Ureter (tissue), 1 donor: ENCODE measurements at regions not wholly inside any gene's neighbourhood (a gene's known extent, or its start where the extent isn't known, plus 50 kb on each side); places are given as distances from the start of the nearest gene placed in this dataset.
A peak's percentile ranks its signal among the peaks of the same experiment; 100 is the strongest.
"Not testable (repeated sequence)": the region's sequence is repeated elsewhere in the genome, so short reads cannot be mapped to it uniquely, and the experiment has no call there.

ENCODE experiments used
- DNase-seq: peaks from one replicate; pipeline ENCODE4 v3.0.0-alpha.2; 2020; ENCODE audit warnings: low spot score
- donor health status: DM: yes; HTN: yes; CAD: no.

- DNase-seq, result no peak
These were observed 1064.0 kb upstream of the SEMA6A start for GRCh38 chr5:117638581-117638980.

DNA sequence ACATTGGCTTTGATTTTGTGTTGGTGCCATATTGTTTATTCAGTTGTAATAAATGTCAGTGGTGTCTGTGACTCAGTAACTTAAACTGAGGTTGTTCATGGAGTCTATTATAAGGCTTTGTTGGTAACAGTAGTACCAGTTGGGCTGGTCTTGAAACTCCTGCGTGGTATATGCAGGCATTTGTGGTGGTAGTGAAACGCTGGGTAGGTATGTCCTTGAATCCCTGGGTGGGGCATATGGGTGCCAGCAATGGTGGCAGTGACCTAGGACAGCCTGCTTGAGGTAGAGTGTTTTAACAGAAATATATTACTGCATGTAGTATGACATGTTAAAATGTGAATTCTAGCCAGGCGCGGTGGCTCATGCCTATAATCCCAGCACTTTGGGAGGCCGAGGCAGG lies 1058.5 kb upstream of the SEMA6A start:
- DNase-seq, result no peak

DNA sequence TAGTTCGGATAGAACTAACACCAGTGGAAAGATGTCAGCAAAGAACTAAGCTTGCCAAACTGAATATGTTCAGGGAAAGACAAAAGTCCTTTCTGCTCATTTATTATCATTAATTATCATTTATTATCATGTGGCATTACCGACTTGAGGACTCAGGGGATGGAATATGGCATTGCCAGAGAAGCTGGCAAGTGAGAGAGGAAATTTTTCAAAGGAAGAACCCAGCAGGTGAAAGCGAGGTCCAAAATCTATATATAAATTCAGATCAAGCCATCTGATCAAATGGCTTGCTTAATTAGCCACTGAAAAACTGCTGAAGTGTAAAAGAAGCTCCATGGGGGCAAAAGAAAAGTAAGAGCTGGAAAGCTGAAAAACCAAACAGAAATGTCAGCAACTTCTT lies 1049.6 kb upstream of the SEMA6A start:
- no peak for DNase-seq

GRCh38 chr5:117623042-117623805 lies 1048.6 kb upstream of the SEMA6A start:
- DNase-seq, result no peak

GRCh38 chr5:117621921-117622320 lies 1047.3 kb upstream of the SEMA6A start:
- DNase-seq, result no peak

DNA sequence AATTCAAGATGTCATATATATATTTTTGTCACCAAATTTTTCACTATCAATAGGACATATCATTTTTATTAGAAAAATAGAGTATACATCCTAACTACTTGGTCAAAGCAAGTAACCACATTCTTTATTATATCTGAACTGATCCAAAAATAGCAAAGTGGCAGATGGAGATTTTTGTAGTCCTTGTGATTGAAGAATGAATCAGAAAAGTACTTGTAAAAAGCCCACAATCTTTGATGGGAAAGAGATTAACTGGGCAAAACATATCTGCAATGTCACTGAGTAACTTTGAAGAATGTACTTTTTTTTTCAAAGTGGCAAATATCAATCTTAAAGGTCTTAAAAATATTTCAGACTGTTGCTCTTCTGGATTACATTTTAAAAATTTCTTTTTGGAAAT lies 1040.6 kb upstream of the SEMA6A start:
- no peak for DNase-seq

- no peak for DNase-seq
These were observed 1039.8 kb upstream of the SEMA6A start for GRCh38 chr5:117614408-117614807.

DNA sequence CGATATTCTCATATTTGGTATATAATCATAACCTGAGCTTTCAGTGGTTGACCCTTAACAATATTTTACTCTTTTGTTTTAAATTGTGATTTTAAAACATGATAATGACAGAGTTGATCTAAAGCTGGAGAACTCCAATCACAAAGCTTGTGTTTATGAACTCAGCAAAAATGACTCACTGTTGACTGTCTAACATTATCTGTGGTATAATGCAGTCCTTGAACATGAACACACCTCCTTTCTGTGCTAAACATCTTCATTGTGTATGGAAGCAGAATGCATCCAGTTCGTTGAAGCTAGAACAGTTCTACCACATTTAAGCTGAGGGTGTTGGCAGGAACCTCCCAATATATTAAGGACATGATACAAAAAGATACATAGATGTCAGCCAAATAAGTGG lies 1030.2 kb upstream of the SEMA6A start:
- DNase-seq, result no peak

DNA sequence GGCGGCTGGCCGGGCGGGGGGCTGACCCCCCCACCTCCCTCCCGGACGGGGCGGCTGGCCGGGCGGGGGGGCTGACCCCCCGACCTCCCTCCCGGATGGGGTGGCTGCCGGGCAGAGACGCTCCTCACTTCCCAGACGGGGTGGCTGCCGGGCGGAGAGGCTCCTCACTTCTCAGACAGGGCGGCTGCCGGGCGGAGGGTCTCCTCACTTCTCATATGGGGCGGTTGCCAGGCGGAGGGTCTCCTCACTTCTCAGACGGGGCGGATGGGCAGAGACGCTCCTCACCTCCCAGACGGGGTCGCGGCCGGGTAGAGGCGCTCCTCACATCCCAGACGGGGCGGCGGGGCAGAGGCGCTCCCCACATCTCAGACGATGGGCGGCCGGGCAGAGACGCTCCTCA lies 1025.2 kb upstream of the SEMA6A start:
- DNase-seq, result not testable (repeated sequence)

- peak; percentile 43 for DNase-seq
These were observed 1019.5 kb upstream of the SEMA6A start for GRCh38 chr5:117594166-117594565.

DNA sequence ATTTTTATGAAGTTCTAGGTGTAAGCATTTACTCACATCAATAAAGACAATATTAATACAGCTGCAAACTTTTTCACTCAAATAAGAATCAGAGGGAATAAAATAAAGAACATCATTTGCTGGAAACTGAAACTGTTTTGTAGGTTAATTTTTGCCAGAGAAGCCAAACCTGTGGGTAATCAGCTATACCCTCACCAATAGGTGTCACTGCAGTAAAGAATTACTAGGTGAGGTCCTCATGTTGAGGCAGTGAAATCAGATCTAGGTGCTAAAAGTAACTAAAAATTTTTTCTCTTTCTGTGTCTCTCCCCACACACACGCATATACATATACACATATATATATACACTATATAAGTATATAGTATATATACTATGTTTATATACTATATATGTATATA lies 1016.3 kb upstream of the SEMA6A start:
- no peak for DNase-seq

DNA sequence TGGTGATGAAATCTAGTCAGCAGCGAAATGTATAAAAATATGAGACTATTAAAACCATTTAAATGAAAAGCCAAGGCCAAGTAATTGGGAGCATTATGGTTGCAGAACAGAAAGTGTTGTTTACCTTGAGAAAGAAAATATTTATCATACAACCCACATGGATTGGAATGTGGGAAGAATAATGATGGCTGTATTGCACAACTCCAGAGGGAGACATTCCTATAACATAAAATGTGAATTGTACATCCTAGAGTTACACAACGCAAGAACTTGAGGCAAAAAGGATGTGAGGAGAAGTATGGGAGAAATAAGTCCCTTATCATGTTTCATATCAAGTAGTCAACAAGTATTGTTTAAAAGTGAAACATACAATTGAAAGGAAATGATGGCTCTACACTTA lies 1014.0 kb upstream of the SEMA6A start:
- DNase-seq, result no peak

DNA sequence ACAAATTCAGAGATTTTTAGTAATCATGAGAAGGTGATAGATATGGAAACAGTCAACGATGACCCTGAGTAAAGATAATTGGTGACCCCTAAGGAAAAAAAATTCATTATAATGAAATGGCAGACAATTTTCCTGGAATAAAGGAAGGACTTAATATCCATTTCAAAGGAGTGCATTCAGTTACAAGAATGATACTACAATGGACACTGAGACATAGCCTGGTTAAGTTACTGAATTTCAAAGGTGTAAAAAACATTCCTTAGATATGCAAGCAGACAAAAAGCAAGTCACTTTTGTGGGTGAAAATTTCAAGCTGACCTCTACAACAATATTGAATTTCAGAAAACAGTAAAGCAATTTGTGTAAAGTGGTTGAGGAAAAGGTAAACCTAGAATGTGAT lies 1012.5 kb upstream of the SEMA6A start:
- no peak for DNase-seq

GRCh38 chr5:117568622-117569021 lies 994.0 kb upstream of the SEMA6A start:
- no peak for DNase-seq

- no peak for DNase-seq
These were observed 993.5 kb upstream of the SEMA6A start for GRCh38 chr5:117568126-117568525.

GRCh38 chr5:117562647-117563046 lies 988.0 kb upstream of the SEMA6A start:
- DNase-seq, result no peak

DNA sequence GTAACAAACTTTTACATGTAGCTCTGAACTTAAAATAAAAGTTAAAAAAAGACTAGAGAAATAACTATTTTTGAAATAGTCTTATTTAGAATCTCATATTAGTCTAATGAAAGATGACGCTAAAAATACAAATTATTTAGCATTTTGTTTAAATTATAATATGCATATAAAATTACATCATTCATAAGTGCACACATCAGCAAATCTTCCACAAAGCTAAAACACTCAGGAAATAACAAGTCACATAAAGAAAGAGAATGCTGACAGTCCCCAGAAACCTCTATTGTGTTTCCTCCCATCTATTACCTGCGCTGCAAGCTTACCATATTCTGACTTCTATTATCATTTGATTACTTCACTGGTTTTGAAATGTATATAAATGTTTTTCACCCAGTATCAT lies 986.9 kb upstream of the SEMA6A start:
- no peak for DNase-seq

GRCh38 chr5:117559005-117559844 lies 984.6 kb upstream of the SEMA6A start:
- DNase-seq, result no peak

GRCh38 chr5:117551236-117551635 lies 976.6 kb upstream of the SEMA6A start:
- DNase-seq, result no peak

- DNase-seq, result no peak
These were observed 972.6 kb upstream of the SEMA6A start for GRCh38 chr5:117547192-117547591.

- DNase-seq, result no peak
These were observed 965.1 kb upstream of the SEMA6A start for GRCh38 chr5:117539692-117540091.

DNA sequence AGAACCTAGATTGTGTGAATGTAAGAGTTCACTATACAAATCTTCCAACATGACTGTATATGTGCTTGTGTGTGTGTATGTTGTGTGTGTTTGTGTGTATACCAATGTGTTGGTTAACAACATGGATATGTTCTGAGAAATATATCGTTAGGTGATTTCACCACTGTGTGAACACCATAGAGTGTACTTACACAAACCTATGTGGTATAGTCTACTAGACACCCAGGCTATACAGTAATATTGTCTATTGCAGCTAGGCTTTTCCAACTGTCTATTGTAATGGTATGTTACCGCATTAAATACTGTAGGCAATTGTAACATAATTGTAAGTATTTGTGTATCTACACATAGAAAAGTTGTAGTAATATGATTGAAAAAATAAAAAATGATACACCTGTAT lies 959.2 kb upstream of the SEMA6A start:
- DNase-seq, result no peak

DNA sequence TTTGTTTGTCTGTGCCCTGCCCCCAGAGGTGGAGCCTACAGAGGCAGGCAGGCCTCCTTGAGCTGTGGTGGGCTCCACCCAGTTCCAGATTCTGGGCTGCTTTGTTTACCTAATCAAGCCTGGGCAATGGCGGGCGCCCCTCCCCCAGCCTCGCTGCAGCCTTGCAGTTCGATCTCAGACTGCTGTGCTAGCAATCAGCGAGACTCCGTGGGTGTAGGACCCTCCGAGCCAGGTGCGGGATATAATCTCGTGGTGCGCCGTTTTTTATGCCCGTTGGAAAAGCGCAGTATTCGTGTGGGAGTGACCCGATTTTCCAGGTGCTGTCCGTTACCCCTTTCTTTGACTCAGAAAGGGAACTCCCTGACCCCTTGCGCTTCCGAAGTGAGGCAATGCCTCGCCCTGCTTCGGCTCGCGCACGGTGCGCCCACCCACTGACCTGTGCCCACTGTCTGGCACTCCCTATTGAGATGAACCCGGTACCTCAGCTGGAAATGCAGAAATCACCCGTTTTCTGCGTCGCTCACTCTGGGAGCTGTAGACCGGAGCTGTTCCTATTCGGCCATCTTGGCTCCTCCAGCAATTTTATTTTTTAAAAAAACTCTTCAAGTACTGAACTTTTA lies 958.5 kb upstream of the SEMA6A start:
- DNase-seq, result not testable (repeated sequence)
